ENCODE measurements at regions not wholly inside any gene's neighbourhood (a gene's known extent, or its start where the extent isn't known, plus 50 kb on each side); places are given as distances from the start of the nearest gene placed in this dataset.
"Not testable (repeated sequence)": the region's sequence is repeated elsewhere in the genome, so short reads cannot be mapped to it uniquely, and the experiment has no call there.

DNA sequence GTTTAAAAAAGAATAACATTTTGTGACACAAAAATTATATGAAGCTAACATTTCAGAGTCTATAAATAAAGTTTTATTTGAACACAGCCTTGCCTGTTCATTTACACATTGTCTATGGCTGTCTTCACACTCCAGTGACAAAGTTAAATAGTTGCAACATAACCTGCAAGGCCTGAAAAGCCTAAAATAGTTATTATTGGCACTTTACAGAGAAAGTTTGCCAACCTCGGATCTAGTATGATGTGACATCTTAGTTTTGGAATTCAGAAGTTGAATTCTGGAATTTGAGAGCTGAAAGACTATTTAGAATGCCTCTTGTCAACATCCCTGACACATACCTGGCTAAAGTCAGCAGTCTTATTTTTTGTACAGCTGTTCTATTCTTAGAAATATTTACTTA, 68.3 kb downstream of the DYRK2 start:
- H3K27ac ChIP-seq (ENCODE audit: insufficient read depth, low read depth, low read length), result no peak overlapping the region
- no peak overlapping the region for H3K4me2 ChIP-seq (ENCODE audit: insufficient read depth, low read length)
- FAIRE-seq (no peak), DNase-seq (ENCODE audit: low read depth, low spot score) (no peak)
- H2AFZ ChIP-seq (ENCODE audit: low read depth, low read length), result no peak overlapping the region
- H3K4me1 ChIP-seq (ENCODE audit: control insufficient read depth, extremely low read depth, insufficient read depth, low read length), result no peaks in the 10 kb centered on the region
- H3K79me2 ChIP-seq (ENCODE audit: control insufficient read depth, insufficient read depth, low read length), result no peaks in the 10 kb centered on the region
- CTCF ChIA-PET, result no interaction called here
- no peaks in the 10 kb centered on the region for H3K27me3 ChIP-seq (ENCODE audit: control insufficient read depth in 2 of 2, insufficient read depth in 2 of 2, low read length in 2 of 2)
- no peak overlapping the region for H3K9ac ChIP-seq (replicated peaks; ENCODE audit: extremely low read depth, insufficient read depth, low read length)
- no peak overlapping the region for H3K4me3 ChIP-seq (replicated peaks in 1 of 3; ENCODE audit: insufficient read depth in 1 of 3, low read depth in 1 of 3, low read length in 3 of 3)
- H3K9me3 ChIP-seq (replicated peaks; ENCODE audit: control insufficient read depth, insufficient read depth, low read length), result no peaks in the 10 kb centered on the region
- intact Hi-C loops (cut with micrococcal nuclease) (no loop called here), dilution Hi-C loops (cut with MboI; ENCODE audit: extremely low pct_ligation_motif_present, low sequenced_read_pairs) (no loop called here)
- BruUV-seq (replicated peaks), result no TSS peak
- no peaks in the 10 kb centered on the region for H3K36me3 ChIP-seq (ENCODE audit: control insufficient read depth in 2 of 2, extremely low read depth in 1 of 2, insufficient read depth in 2 of 2, low read length in 2 of 2)
- H4K20me1 ChIP-seq (replicated peaks; ENCODE audit: control insufficient read depth, extremely low read depth, insufficient read depth, low read length), result no peaks in the 10 kb centered on the region
- POLR2A ChIA-PET, result no interaction called here
- H3K9me1 ChIP-seq (replicated peaks; ENCODE audit: control insufficient read depth, extremely low read depth, insufficient read depth, low read length), result no peaks in the 10 kb centered on the region
- TF ChIP-seq, protein P1, sequence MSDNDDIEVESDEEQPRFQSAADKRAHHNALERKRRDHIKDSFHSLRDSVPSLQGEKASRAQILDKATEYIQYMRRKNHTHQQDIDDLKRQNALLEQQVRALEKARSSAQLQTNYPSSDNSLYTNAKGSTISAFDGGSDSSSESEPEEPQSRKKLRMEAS (IDR thresholded peaks at IDR 0.05; ENCODE audit: insufficient read depth, insufficient read length), result no peak
- no peak for TF ChIP-seq EZH2 (IDR thresholded peaks at IDR 0.05; ENCODE audit: borderline replicate concordance, low read depth, low read length, severe bottlenecking)
- no peak for TF ChIP-seq MYC (IDR thresholded peaks at IDR 0.05; ENCODE audit: low read depth, low read length)
- TF ChIP-seq POLR2A (IDR thresholded peaks at IDR 0.05; ENCODE audit: low read depth, low read length), result no peak
- no peak for TF ChIP-seq FOS (IDR thresholded peaks at IDR 0.05; ENCODE audit: borderline replicate concordance, insufficient read depth, low read length)
- TF ChIP-seq, protein P2, sequence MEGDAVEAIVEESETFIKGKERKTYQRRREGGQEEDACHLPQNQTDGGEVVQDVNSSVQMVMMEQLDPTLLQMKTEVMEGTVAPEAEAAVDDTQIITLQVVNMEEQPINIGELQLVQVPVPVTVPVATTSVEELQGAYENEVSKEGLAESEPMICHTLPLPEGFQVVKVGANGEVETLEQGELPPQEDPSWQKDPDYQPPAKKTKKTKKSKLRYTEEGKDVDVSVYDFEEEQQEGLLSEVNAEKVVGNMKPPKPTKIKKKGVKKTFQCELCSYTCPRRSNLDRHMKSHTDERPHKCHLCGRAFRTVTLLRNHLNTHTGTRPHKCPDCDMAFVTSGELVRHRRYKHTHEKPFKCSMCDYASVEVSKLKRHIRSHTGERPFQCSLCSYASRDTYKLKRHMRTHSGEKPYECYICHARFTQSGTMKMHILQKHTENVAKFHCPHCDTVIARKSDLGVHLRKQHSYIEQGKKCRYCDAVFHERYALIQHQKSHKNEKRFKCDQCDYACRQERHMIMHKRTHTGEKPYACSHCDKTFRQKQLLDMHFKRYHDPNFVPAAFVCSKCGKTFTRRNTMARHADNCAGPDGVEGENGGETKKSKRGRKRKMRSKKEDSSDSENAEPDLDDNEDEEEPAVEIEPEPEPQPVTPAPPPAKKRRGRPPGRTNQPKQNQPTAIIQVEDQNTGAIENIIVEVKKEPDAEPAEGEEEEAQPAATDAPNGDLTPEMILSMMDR (IDR thresholded peaks at IDR 0.05; ENCODE audit: extremely low read depth in 1 of 2, insufficient read depth in 1 of 2, low read depth in 1 of 2, low read length in 2 of 2), result no peak
- TF ChIP-seq GATA2 (IDR thresholded peaks at IDR 0.05; ENCODE audit: insufficient read depth, insufficient read length, low read depth, low read length), result no peak
- TF ChIP-seq POLR2AphosphoS5 (IDR thresholded peaks at IDR 0.05; ENCODE audit: insufficient read depth, low read depth, low read length), result no peak
- no peak for TF ChIP-seq JUN (IDR thresholded peaks at IDR 0.05; ENCODE audit: borderline replicate concordance, insufficient read depth, insufficient read length, low read depth)

DNA sequence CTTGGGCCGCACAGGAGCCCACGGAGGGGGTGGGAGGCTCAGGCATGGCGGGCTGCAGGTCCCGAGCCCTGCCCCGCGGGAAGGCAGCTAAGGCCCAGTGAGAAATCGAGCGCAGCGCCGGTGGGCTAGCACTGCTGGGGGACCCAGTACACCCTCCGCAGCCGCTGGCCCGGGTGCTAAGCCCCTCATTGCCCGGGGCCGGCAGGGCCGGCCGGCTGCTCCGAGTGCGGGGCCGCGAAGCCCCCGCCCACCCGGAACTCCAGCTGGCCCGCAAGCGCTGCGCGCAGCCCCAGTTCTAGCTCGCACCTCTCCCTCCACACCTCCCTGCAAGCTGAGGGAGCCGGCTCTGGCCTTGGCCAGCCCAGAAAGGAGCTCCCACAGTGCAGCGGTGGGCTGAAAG, 70.8 kb downstream of the DYRK2 start:
- CTCF ChIA-PET; H3K4me2 ChIP-seq (ENCODE audit: insufficient read depth, low read length); H3K9ac ChIP-seq (replicated peaks; ENCODE audit: extremely low read depth, insufficient read depth, low read length); H3K27me3 ChIP-seq (ENCODE audit: control insufficient read depth in 2 of 2, insufficient read depth in 2 of 2, low read length in 2 of 2); dilution Hi-C loops (cut with MboI; ENCODE audit: extremely low pct_ligation_motif_present, low sequenced_read_pairs); H3K36me3 ChIP-seq (ENCODE audit: control insufficient read depth in 2 of 2, extremely low read depth in 1 of 2, insufficient read depth in 2 of 2, low read length in 2 of 2); H3K4me1 ChIP-seq (ENCODE audit: control insufficient read depth, extremely low read depth, insufficient read depth, low read length); H3K9me1 ChIP-seq (replicated peaks; ENCODE audit: control insufficient read depth, extremely low read depth, insufficient read depth, low read length); BruUV-seq (replicated peaks); H3K9me3 ChIP-seq (replicated peaks; ENCODE audit: control insufficient read depth, insufficient read depth, low read length); DNase-seq (ENCODE audit: low read depth, low spot score); H3K4me3 ChIP-seq (replicated peaks in 1 of 3; ENCODE audit: insufficient read depth in 1 of 3, low read depth in 1 of 3, low read length in 3 of 3); H4K20me1 ChIP-seq (replicated peaks; ENCODE audit: control insufficient read depth, extremely low read depth, insufficient read depth, low read length); H2AFZ ChIP-seq (ENCODE audit: low read depth, low read length); intact Hi-C loops (cut with micrococcal nuclease); H3K79me2 ChIP-seq (ENCODE audit: control insufficient read depth, insufficient read depth, low read length); FAIRE-seq; H3K27ac ChIP-seq (ENCODE audit: insufficient read depth, low read depth, low read length); POLR2A ChIA-PET: not testable (repeated sequence)
